Cerebellar nuclear complex (tissue), 1 donor: ENCODE measurements at regions not wholly inside any gene's neighbourhood (a gene's known extent, or its start where the extent isn't known, plus 50 kb on each side); places are given as distances from the start of the nearest gene placed in this dataset.
"Not testable (repeated sequence)": the region's sequence is repeated elsewhere in the genome, so short reads cannot be mapped to it uniquely, and the experiment has no call there.

Experiments
- DNase-seq, 2 experiments: peaks; one replicate each; lab custom pipeline; 2025; lab: John Stamatoyannopoulos, UW

DNA sequence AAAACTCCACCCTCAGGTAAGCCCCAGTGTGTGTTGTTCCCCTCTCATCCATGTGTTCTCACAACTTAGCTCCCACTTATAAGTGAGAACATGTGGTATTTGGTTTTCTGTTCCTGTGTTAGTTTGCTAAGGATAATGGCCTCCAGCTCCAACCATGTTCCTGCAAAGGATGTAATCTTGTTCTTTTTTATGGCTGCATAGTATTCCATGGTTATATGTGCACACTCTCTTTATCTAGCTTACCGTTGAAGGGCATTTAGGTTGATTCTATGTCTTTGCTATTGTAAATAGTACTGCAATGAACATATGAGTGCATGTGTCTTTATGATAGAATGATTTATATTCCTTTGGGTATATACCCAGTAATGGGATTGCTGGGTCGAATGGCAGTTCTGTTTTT lies 124.4 kb upstream of the RANBP3L start:
- not testable (repeated sequence) for DNase-seq

- no peak for DNase-seq
Observed at GRCh38 chr5:36435516-36435915, 133.8 kb upstream of the RANBP3L start.

- no peak for DNase-seq
Observed at GRCh38 chr5:36436306-36436705, 134.6 kb upstream of the RANBP3L start.

- DNase-seq: no peak
Observed at GRCh38 chr5:36438765-36439561, 137.3 kb upstream of the RANBP3L start.

DNA sequence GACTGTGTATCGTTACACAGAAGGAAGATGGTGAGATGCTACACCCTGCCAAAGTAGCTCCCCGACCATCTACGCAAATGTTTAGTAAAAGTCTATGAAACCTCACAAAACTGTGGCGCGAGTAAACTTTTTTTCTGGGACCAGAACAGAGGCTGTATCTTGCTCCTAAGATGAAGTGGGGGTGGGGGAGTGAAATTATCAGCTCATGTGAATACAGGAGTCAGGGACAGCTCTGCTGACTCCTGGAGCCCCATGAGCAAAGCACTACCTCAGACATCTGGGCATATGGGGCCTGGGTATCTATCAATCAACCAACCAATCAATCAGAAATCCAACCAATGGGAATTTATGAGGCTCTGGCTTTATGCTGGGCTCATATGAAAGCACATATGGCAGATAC lies 138.6 kb upstream of the RANBP3L start:
- no peak for DNase-seq

DNA sequence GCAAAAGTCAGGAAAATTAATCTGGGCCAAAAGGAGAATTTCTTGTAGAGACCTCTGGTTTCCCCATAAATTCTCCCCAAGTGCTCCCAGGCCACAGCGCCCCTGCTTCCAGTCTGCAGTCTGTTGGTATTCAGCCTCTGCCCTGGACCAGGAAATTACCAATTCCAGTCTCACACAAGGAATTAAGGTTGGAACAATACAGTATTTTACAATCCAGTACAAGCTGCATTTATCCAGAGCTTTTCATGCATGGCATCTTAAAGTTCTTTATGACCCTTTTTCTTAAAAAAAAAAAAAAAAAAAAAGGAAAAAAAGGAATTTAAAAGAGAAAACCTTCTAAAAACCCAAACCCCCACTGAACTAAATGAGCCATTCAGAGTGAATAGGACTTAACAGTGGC lies 139.6 kb upstream of the RANBP3L start:
- DNase-seq: no peak

- no peak for DNase-seq
Observed at GRCh38 chr5:36442352-36442751, 140.7 kb upstream of the RANBP3L start.

GRCh38 chr5:36442796-36443195 lies 141.1 kb upstream of the RANBP3L start:
- DNase-seq: no peak

DNA sequence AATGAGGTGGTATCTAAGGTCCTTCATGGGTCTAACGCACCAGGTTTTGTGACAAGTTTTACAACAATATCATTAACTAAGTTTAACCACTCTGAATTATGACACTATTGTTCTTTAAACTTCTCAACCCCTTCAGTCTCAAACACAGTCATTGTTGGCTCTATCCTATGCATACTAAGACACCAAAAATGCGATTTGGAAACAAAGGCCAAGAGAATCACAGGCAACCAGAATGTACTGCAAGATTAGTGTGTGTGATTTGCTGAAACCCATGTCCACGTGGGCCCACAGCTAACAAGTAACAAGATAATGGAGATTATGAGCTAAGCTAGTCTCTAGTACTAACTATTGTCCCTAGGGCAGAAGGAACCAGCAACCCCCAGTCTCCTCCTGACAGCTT lies 142.2 kb upstream of the RANBP3L start:
- no peak for DNase-seq

GRCh38 chr5:36444582-36445418 lies 143.1 kb upstream of the RANBP3L start:
- DNase-seq: no peak

DNA sequence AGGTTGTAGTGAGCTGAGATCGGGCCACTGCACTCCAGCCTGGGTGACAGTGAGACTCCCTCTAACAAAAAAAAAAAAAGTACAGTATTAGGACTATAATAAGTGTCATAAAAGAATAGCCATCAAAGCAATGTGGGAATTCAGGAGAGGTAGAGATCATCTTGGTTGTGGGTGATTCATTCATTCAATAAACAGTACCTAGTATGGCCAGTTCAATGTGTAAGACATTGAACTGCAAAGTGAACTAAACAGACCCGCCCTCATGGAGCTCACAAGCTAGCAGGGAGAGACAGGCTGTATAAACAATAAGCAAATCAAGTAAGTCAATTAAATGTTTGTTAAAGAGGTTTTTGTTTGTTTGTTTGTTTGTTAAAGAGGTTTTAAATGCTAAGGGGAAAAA lies 146.1 kb upstream of the RANBP3L start:
- no peak for DNase-seq

DNA sequence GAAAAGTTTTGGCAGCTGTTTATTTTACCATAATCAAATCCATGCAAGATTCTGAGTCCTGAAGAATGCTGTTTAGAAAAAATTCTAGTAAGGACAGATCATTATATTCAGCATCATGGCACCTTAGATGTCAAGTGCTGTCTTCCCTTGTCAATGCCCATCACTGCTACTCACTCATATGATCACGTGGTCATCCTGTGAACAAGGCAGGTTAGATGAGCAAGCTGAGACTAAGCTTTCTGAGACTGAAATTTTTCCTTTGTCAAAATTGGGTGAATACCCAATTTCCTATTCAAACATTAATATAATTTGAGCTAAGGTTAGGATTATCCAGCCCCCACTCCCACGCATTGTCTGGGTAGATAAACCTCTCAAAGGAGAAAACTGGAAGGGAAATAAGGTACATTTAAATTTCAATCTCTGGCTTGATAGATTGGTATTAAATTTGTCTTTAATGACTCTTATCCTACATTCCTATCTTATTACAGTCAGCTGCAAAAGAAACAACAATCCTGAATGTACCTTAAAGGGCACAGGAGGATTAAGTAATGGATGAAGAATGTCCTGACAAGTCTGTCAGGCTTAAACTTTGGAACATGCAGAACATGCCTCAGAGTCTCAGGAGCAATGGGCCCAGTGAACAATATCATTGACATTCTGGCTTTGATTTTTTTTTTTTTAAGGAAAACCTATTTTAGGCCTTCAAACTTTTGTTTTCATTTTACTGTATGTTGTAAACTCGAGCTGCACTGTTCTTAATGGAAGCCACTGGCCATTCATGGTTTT lies 148.7 kb upstream of the RANBP3L start:
- DNase-seq: no peak

DNA sequence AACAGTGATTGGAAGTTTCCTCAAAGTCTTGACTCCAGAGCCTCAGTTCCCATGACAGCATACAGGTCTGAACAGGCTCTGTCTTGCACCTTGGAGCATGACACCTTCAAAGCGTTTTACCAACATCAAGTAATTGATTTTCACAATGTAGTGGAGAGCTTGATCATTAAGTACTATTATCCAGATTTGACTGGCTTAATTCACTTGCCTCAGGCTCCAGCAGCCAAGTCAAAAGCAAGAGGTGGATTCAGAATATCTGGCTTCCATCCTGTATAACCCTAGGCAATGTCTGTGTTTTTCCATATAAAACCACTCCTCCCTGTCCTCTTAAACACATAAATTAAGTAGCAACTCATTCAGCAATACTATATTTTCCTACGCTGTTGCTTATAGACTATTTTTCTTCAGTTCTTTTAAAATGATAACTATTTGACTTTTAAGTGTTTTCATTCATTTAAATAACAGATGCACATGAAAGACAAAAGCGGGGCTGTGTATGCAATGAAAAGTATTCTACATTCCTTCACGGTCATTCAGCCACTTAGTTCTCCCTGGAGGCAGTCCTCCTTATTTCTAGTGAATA lies 150.8 kb upstream of the RANBP3L start:
- DNase-seq: no peak

DNA sequence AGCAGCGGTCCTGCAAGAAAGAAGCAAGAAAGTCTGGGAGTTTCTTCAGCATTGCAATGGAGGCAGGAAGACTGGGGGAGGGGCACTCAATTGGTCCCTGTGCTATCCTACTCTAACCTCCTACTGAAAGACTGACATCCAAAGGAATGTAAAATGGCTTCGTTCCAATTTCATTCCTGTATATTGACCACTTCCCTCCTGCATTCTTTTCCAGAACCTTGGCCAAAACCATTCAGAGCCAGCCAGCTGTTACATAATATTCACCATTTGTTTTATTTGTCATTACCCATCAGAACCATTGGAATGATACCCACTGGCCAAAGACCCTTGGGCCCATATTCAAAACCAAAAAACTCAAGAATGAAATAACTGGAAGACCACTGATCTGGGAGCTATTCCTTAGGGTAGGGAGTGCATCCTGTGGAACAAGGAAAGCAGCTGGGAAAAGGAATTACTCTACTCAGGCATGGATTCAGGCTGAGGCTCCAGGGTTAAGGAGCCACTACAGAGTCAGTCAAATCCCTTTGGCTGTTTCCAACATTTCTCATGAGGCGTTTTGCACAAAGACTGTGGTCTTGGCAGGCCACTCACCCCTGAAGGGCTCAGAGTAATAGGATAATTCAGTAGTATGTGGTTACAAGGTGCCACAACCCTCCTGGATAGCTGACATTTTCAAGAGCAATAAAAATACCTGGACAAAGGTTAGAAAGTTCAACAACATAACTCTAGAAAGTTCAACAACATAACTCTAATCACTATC lies 148.7 kb upstream of the SLC1A3 start:
- no peak for DNase-seq

GRCh38 chr5:36458746-36459145 lies 147.7 kb upstream of the SLC1A3 start:
- DNase-seq: no peak

- no peak for DNase-seq
Observed at GRCh38 chr5:36459176-36460135, 146.9 kb upstream of the SLC1A3 start.

- DNase-seq: no peak
Observed at GRCh38 chr5:36462295-36463021, 143.9 kb upstream of the SLC1A3 start.

DNA sequence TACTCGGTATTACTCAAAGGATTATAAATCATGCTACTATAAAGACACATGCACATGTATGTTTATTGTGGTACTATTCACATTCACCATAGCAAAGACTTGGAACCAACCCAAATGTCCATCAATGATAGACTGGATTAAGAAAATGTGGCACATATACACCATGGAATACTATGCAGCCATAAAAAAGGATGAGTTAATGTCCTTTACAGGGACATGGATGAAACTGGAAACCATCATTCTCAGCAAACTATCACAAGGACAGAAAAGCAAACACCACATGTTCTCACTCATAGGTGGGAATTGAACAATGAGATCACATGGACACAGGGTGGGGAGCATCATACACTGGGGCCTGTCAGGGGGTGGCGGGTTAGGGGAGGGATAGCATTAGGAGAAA lies 130.5 kb upstream of the SLC1A3 start:
- DNase-seq: not testable (repeated sequence)

- DNase-seq: no peak
Observed at GRCh38 chr5:36478646-36479317, 127.6 kb upstream of the SLC1A3 start.
